IPS-18c (cell line): ENCODE measurements at regions not wholly inside any gene's neighbourhood (a gene's known extent, or its start where the extent isn't known, plus 50 kb on each side); places are given as distances from the start of the nearest gene placed in this dataset.
"Not testable (repeated sequence)": the region's sequence is repeated elsewhere in the genome, so short reads cannot be mapped to it uniquely, and the experiment has no call there.

Experiments used
- H3K4me3 ChIP-seq: 2 replicates; pipeline ENCODE4 v1.7.0; 2013; ENCODE audit warnings: low read depth, mild to moderate bottlenecking, low read length, moderate library complexity; ENCODE audit not compliant: insufficient read depth
- H3K9me3 ChIP-seq: one replicate; pipeline ENCODE4 v1.6.1; 2013; ENCODE audit warnings: mild to moderate bottlenecking, low read length, moderate library complexity; ENCODE audit not compliant: control insufficient read depth, insufficient read depth

DNA sequence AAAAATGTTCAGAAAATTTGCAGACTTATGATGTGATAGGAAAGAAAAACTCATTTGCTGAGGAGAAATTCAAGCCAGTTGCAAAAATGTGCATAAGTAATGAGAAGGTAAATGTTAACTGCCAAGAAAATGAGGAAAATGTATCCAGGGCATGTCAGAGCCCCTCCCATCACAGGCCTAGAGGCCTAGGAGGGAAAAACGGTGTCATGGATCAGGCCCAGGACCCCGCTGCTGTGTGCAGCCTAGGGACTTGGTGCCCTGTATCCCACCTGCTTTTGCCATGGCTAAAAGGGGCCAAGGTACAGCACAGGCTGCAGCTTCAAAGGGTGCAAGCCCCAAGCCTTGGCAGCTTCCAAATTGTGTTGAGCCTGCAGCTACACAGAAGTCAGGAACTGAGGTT is 214.0 kb upstream of the ADGRL4 start:
- peaks cover 8% of the 10 kb centered on the region for H3K9me3 ChIP-seq
- no peak overlapping the region for H3K4me3 ChIP-seq

GRCh38 chr1:79215311-79215710 is 208.8 kb upstream of the ADGRL4 start:
- H3K4me3 ChIP-seq: no peak overlapping the region
- peaks cover 3% of the 10 kb centered on the region for H3K9me3 ChIP-seq

- H3K4me3 ChIP-seq: no peak overlapping the region
- H3K9me3 ChIP-seq: no peaks in the 10 kb centered on the region
Measured at GRCh38 chr1:79207786-79208185, 201.3 kb upstream of the ADGRL4 start.

- no peak overlapping the region for H3K4me3 ChIP-seq
- no peaks in the 10 kb centered on the region for H3K9me3 ChIP-seq
Measured at GRCh38 chr1:79207331-79207730, 200.8 kb upstream of the ADGRL4 start.

DNA sequence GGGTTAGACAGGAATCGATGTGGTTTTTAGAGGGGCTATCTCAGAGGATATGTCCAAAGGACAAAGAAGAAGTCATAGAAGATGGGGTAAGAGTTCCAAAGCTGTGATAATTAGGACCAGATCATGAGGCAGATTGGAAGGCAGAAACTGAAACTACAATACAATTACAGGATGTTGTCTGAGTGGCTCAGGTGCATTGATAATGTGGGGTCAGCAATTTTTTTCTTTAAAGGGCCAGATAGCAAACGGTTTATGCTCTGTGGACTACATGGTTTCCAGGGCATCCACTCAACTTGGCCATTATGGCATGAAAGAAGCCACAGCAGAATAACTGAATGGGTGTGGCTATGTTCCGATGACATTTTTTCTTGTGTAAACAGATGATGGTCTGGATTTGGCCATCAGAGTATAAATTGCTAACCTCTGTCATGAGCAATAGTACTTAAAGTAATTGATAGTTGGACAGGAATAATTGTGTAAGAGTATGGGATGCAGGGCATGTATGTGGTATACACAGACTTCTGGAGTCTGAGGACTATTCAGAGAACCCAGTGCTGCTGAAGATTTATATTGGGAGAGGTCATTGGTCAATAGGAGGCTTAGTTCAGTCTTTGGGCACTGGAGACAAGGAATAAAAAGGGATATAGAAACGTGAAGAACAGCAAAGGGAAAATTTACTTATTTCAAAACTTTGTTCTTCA is 198.4 kb upstream of the ADGRL4 start:
- Histone ChIP-seq H3K4me3 (no peak overlapping the region), H3K9me3 (no peaks in the 10 kb centered on the region)

DNA sequence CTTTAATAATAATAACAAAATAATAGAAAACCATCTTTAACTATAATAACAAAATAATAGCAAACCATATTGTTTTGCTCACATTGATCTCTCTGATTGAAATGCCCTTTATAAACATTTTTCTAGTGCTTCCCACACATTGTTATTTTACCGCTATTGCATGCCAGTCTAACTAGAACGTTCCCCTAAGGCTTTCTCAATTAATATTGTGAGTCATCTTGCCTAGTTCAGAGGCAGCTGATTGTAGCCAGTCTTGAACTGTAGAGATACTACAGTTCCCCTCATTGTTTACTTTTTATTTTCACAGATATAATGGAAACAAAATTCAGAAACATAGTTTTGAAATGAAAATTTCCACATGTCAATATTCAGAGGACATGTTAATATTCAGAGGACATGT is 192.3 kb upstream of the ADGRL4 start:
- Histone ChIP-seq H3K9me3 (no peaks in the 10 kb centered on the region), H3K4me3 (no peak overlapping the region)

DNA sequence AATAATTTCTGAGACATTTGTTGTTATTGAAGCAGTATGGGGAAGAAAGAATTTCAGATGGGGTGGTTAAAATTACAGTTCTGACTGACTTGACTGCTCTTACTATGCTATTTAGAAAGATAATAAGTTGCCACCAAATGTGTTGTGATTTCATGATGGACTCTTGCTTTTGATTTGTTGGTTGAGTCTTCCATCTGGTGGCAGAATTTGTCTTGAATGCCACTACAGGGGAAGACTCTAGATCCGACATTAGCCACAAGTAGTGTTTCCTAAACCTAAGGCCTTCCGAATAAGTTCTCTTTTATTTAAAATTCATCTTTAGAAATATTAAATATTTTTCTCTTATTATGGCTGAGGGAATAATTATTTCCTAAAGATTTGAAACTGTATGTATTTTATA is 190.9 kb upstream of the ADGRL4 start:
- Histone ChIP-seq H3K4me3 (no peak overlapping the region), H3K9me3 (no peaks in the 10 kb centered on the region)

- H3K9me3 ChIP-seq: no peaks in the 10 kb centered on the region
- H3K4me3 ChIP-seq: no peak overlapping the region
Measured at GRCh38 chr1:79196211-79196610, 189.7 kb upstream of the ADGRL4 start.

- no peak overlapping the region for H3K4me3 ChIP-seq
Measured at GRCh38 chr1:79193211-79194079, 186.9 kb upstream of the ADGRL4 start.

DNA sequence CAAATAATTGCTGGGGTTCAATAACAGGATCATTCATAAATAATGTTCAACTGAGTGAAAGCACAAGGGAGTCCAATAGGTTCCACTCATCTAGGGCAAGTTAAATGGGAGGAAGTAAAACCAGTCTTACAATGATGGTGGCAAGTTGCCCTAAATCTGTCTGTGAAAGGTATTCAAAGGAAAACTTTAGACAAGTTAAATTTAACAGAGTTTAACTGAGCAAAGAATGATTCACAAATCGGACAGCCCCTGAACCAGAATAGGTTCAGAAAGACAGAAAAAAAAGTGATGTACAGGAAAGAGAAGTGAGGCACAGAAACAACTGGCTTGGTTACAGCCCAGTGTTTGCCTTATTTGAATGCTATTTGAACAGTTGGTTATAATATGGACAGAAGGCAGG is 183.5 kb upstream of the ADGRL4 start:
- no peak overlapping the region for H3K4me3 ChIP-seq
- H3K9me3 ChIP-seq: no peaks in the 10 kb centered on the region

More at GRCh38 chr1:79193211-79194079, 186.9 kb upstream of the ADGRL4 start:
- no peaks in the 10 kb centered on the region for H3K9me3 ChIP-seq

- Histone ChIP-seq H3K9me3 (no peaks in the 10 kb centered on the region), H3K4me3 (no peak overlapping the region)
Measured at GRCh38 chr1:79188337-79188736, 181.8 kb upstream of the ADGRL4 start.

- Histone ChIP-seq H3K4me3 (no peak overlapping the region), H3K9me3 (no peaks in the 10 kb centered on the region)
Measured at GRCh38 chr1:79186260-79186659, 179.7 kb upstream of the ADGRL4 start.

DNA sequence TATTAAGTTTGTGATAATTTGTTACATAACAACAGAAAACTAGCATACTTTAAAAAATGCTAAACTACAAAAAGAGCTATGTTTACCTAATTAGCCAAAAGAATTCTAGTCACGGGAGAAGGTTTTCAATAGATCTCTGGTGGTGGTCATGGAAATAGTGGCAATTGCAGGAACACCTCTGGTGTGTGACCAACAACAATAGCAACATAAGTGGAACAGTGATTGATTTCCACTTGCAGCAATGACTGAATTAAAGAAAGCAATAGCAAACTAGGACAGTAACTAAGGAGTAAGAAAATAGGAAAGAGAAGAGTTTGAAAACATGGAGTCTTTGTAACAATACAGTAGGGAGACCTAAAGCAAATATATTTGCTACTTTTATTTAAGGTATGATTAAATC is 171.3 kb upstream of the ADGRL4 start:
- Histone ChIP-seq H3K4me3 (no peak overlapping the region), H3K9me3 (no peaks in the 10 kb centered on the region)

- no peak overlapping the region for H3K4me3 ChIP-seq
Measured at GRCh38 chr1:79161077-79161476, 154.5 kb upstream of the ADGRL4 start.

DNA sequence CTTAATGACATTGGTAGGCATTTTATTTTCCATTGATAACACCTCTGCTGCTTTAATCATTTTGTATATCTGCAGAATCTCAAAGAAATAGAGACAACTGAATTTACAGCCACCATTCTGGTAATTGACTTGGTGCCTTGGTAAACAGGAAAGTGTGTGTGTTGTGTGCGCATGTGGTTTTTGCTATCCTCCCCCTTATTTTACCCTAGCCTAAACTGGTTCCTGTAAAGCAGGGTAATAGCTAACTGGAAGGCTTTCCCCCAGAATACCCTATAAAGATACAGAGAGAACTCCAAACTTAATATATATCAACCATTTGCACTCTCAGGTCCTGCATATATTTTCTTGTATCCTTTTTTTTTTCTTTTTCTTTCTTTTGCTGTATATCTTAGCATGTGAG is 149.5 kb upstream of the ADGRL4 start:
- Histone ChIP-seq H3K9me3 (no peaks in the 10 kb centered on the region), H3K4me3 (no peak overlapping the region)

More at GRCh38 chr1:79161077-79161476, 154.5 kb upstream of the ADGRL4 start:
- H3K9me3 ChIP-seq: no peaks in the 10 kb centered on the region

- no peaks in the 10 kb centered on the region for H3K9me3 ChIP-seq
Measured at GRCh38 chr1:79151006-79151796, 144.7 kb upstream of the ADGRL4 start.

DNA sequence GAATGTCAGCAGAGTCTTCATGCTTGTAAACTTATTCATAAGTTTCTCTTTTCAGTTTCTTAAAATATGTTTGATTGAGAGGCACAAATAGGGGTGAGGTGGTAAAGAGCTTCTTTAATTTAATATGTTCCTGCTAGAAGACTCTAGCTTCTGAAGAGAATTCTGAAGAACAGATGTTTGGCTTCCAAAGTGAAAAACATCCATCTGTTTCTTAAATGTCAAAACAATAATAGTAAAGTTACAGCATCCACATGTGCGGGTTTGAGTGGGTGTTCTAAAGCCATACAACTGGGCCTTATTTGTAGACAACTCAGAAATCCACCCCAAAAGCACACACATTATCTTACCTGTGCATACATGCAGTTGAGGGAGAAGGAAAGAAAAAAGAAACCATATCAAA is 144.0 kb upstream of the ADGRL4 start:
- no peak overlapping the region for H3K4me3 ChIP-seq
- H3K9me3 ChIP-seq: no peaks in the 10 kb centered on the region

More at GRCh38 chr1:79151006-79151796, 144.7 kb upstream of the ADGRL4 start:
- H3K4me3 ChIP-seq: no peak overlapping the region

DNA sequence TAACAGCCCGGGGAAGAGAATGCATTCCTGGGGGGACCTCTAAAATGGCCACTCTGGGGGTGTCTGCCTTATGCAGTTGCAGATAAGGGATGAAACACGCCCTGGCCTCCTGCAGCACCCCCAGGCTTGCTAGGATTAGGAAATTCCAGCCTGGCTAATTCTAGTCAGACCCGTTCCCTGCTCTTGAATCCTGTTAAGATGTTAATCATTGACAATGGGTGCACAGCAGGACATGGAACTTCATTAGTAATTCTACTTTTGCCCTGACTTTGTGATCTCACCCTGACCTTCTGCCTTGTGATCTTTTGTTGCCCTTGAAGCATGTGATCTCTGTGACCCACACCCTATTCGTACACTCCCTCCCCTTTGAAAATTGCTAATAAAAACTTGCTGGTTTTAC is 131.7 kb upstream of the ADGRL4 start:
- not testable (repeated sequence) for H3K9me3 ChIP-seq, H3K4me3 ChIP-seq
